ENCODE measurements at regions not wholly inside any gene's neighbourhood (a gene's known extent, or its start where the extent isn't known, plus 50 kb on each side); places are given as distances from the start of the nearest gene placed in this dataset.

DNA sequence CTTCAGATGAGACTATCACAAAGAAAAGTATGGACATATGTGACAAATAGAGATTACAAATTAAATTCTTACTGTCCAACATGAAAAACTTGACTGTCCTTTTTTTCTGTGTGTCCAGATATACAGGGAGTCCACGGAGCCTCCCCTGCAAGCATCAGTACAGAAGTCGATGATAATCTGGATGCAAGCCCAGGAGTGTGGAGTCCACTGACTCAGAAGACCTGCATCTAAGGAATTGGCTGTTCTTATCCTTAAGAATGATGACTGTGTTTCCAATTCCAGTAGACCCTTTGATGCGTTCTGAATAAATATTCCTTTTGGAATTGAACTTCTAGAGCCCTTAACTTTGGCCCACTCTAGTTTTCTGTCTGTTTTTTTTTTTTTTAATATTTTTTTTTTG lies 56.7 kb upstream of the TAF11L2 start:
- TF ChIP-seq, protein P1, sequence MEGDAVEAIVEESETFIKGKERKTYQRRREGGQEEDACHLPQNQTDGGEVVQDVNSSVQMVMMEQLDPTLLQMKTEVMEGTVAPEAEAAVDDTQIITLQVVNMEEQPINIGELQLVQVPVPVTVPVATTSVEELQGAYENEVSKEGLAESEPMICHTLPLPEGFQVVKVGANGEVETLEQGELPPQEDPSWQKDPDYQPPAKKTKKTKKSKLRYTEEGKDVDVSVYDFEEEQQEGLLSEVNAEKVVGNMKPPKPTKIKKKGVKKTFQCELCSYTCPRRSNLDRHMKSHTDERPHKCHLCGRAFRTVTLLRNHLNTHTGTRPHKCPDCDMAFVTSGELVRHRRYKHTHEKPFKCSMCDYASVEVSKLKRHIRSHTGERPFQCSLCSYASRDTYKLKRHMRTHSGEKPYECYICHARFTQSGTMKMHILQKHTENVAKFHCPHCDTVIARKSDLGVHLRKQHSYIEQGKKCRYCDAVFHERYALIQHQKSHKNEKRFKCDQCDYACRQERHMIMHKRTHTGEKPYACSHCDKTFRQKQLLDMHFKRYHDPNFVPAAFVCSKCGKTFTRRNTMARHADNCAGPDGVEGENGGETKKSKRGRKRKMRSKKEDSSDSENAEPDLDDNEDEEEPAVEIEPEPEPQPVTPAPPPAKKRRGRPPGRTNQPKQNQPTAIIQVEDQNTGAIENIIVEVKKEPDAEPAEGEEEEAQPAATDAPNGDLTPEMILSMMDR (conservative IDR thresholded peaks at IDR 0.05; ENCODE audit: low read depth, low read length) = no peak
- TF ChIP-seq EZH2 (IDR thresholded peaks at IDR 0.05; ENCODE audit: borderline replicate concordance, low read depth, low read length, poor library complexity, severe bottlenecking) = no peak
